Adrenal gland (tissue), 9 donors: ENCODE measurements at regions not wholly inside any gene's neighbourhood (a gene's known extent, or its start where the extent isn't known, plus 50 kb on each side); places are given as distances from the start of the nearest gene placed in this dataset.
A peak's percentile ranks its signal among the peaks of the same experiment; 100 is the strongest.

Experiments used
- DNase-seq, 7 donors: peaks; one replicate each; pipeline ENCODE4 v3.0.0-alpha.2; 2019 to 2020
- H3K27ac ChIP-seq, 5 donors: fragments of 200-600 bp; sonication (generic) in 4 of 5; 1 replicate in 3 of 5; 2 replicates in 2 of 5; pipeline versions ENCODE4 v1.5.1 to v1.8.0; 2016 to 2020; ENCODE audit warnings: mild to moderate bottlenecking in 1 of 5
- H3K27me3 ChIP-seq: fragments of 200-600 bp; 2 replicates; pipeline ENCODE4 v1.8.0; 2021
- H3K36me3 ChIP-seq, 2 donors: fragments of 200-600 bp; replicated peaks in 1 of 2; 1 replicate in 1 of 2; 2 replicates in 1 of 2; pipeline versions ENCODE4 v1.5.1 to v1.8.0; 2018 to 2022
- H3K4me1 ChIP-seq, 2 donors: fragments of 200-600 bp; replicated peaks in 1 of 2; 1 replicate in 1 of 2; 2 replicates in 1 of 2; pipeline versions ENCODE4 v1.5.1 to v1.8.0; 2018 to 2021
- H3K4me3 ChIP-seq, 4 donors: fragments of 200-600 bp; sonication (generic) in 3 of 4; one replicate each; pipeline ENCODE4 v1.5.1; 2016 to 2018
- H3K9me3 ChIP-seq, 3 donors: fragments of 200-600 bp; sonication (generic) in 1 of 3; replicated peaks in 1 of 3; 1 replicate in 2 of 3; 2 replicates in 1 of 3; pipeline versions ENCODE4 v1.5.1 to v1.8.0; 2016 to 2021
- CTCF ChIP-seq, 6 experiments: fragments of 450-650 bp in 4 of 6; fragments of 200-600 bp in 2 of 6; sonication (generic) in 1 of 6; IDR thresholded peaks; 1 replicate in 5 of 6; 2 replicates in 1 of 6; pipeline versions ENCODE4 v1.5.1 to v1.8.0; 2016 to 2021; ENCODE audit warnings: antibody characterized with exemption in 6 of 6, mild to moderate bottlenecking in 2 of 6, moderate library complexity in 1 of 6
- POLR2A ChIP-seq, 2 donors: fragments of 450-650 bp; IDR thresholded peaks; one replicate each; pipeline ENCODE4 v1.6.1; 2017; ENCODE audit warnings: antibody characterized with exemption in 2 of 2, mild to moderate bottlenecking in 2 of 2, moderate library complexity in 1 of 2
- WGBS, 4 donors: extraction: QIAGEN DNeasy Blood & Tissue Kit in 2 of 4; methylation state at CpG; one replicate each; pipeline versions ENCODE4 v1.1.5 to v1.1.7; 2013 to 2017; 5-methylcytosine and 5-hydroxymethylcytosine counted together
- intact Hi-C, 2 donors: fragments of 100-400 bp; cut with DNase I; formaldehyde crosslinking; loops; one replicate each; pipeline versions ENCODE4 v1.14.1 to v1.15.0; 2022 to 2023
- donor health status: healthy with polysubstance abuse.
- donor health status: Bipolar disorder and iron deficiency.
- donor health status: DM: yes; HTN: yes; CAD: no.
- donor health status: DM: no; HTN: no; CAD: no.
- donor health status: DM: no; HTN: no; CAD: no.

DNA sequence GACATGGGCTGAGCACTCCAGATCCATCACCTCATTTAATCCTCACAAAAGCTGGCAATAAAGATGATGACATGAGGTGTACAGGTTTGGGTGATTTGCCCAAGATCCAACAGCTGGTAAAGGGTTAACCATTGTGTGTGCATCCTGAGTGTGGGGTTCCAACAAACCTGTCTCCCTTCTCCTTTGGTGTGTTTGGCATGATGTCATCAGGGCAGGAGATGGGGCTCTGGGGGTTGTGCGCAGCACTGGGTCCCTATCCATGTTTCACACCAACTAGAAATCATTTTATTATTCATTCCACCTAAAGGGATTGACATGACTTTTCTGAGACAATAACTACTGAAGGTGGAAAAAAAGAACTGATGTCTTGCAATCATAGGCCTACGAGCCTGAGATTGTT, 452.5 kb downstream of the SIPA1L2 start:
- no peaks in the 10 kb centered on the region for H3K4me1 ChIP-seq
- H3K27ac ChIP-seq, result no peak overlapping the region
- H3K9me3 ChIP-seq, result no peaks in the 10 kb centered on the region
- intact Hi-C loops, result no loop called here
- TF ChIP-seq CTCF (IDR thresholded peaks at IDR 0.05) (no peak), POLR2A (IDR thresholded peaks at IDR 0.05) (no peak)
- H3K27me3 ChIP-seq, result no peaks in the 10 kb centered on the region
- no peak overlapping the region for H3K4me3 ChIP-seq
- H3K36me3 ChIP-seq, result no peaks in the 10 kb centered on the region
- DNase-seq, result no peak
- 88 to 95% (median 93%) methylated on average over 2 of the region's 2 CpGs for WGBS, 4 donors

- intact Hi-C loops, result no loop called here
- 74 to 94% (median 87%) methylated on average over 2 of the region's 2 CpGs for WGBS, 4 donors
- no peak for DNase-seq
- no peak for TF ChIP-seq CTCF (IDR thresholded peaks at IDR 0.05)
- no peak for TF ChIP-seq POLR2A (IDR thresholded peaks at IDR 0.05)
- Histone ChIP-seq H3K9me3 (no peaks in the 10 kb centered on the region), H3K27me3 (no peaks in the 10 kb centered on the region), H3K4me3 (no peak overlapping the region), H3K27ac (no peak overlapping the region), H3K4me1 (no peaks in the 10 kb centered on the region), H3K36me3 (no peaks in the 10 kb centered on the region)
These were observed 453.7 kb downstream of the SIPA1L2 start for GRCh38 chr1:232176222-232176621.

- H3K4me3 ChIP-seq, result no peak overlapping the region
- no peaks in the 10 kb centered on the region for H3K4me1 ChIP-seq
- H3K27me3 ChIP-seq, result no peaks in the 10 kb centered on the region
- 48 to 64% (median 58%) methylated on average over 5 of the region's 5 CpGs for WGBS, 4 donors
- DNase-seq, result peak in 1 of 7 donors; percentile 21
- H3K36me3 ChIP-seq, result no peaks in the 10 kb centered on the region
- intact Hi-C loops, result no loop called here
- no peaks in the 10 kb centered on the region for H3K9me3 ChIP-seq
- H3K27ac ChIP-seq, result no peak overlapping the region
- TF ChIP-seq CTCF (IDR thresholded peaks at IDR 0.05), result no peak
- TF ChIP-seq POLR2A (IDR thresholded peaks at IDR 0.05), result no peak
These were observed 455.6 kb downstream of the SIPA1L2 start for GRCh38 chr1:232174306-232174705.

DNA sequence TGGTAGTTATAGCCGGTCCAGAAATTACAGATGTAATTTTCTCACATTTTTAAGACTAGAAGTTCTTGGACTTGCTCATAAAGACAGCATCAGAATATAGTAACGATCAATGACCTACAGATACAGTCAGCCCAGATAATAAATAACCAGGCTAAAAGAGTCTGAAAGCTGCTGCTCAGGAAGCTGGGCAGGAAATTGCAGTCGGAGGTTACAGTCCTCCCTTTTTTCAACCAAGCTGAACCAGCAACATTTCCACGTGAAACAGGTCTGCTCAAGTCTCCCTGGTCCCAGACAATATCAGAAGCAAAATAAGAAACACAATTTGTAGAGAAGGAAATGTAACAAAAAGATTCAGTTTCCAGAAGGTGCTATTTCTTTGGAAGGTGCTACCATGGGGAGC, 457.4 kb downstream of the SIPA1L2 start:
- H3K27ac ChIP-seq, result no peak overlapping the region
- intact Hi-C loops, result no loop called here
- no peak overlapping the region for H3K4me3 ChIP-seq
- H3K4me1 ChIP-seq, result no peaks in the 10 kb centered on the region
- no peaks in the 10 kb centered on the region for H3K36me3 ChIP-seq
- TF ChIP-seq CTCF (IDR thresholded peaks at IDR 0.05), result no peak
- no peak for TF ChIP-seq POLR2A (IDR thresholded peaks at IDR 0.05)
- 41 to 56% (median 48%) methylated on average over 4 of the region's 4 CpGs for WGBS, 4 donors
- DNase-seq, result no peak
- no peaks in the 10 kb centered on the region for H3K9me3 ChIP-seq
- no peaks in the 10 kb centered on the region for H3K27me3 ChIP-seq
